SK-N-SH (cell line): ENCODE measurements at regions not wholly inside any gene's neighbourhood (a gene's known extent, or its start where the extent isn't known, plus 50 kb on each side); places are given as distances from the start of the nearest gene placed in this dataset.

Source experiments
- CTCF ChIP-seq: fragments of 200-600 bp; sonication (generic); IDR thresholded peaks from 2 replicates; pipeline ENCODE4 v1.6.1; 2017; ENCODE audit warnings: antibody characterized with exemption, mild to moderate bottlenecking, moderate library complexity
- NFIC ChIP-seq: IDR thresholded peaks from 2 replicates; pipeline ENCODE4 v1.4.0; 2012; ENCODE audit warnings: borderline replicate concordance
- RAD21 ChIP-seq: IDR thresholded peaks from 2 replicates; pipeline ENCODE4 v1.6.1; 2012; ENCODE audit warnings: mild to moderate bottlenecking, low read length
- REST ChIP-seq: IDR thresholded peaks from 2 replicates; pipeline ENCODE4 v1.6.1; 2012; ENCODE audit warnings: mild to moderate bottlenecking, low read depth, low read length, moderate library complexity
- RFX5 ChIP-seq: IDR thresholded peaks from 2 replicates; pipeline ENCODE4 v1.6.1; 2012; ENCODE audit warnings: mild to moderate bottlenecking, improper control_type of control experiment, low read length
- RXRA ChIP-seq: IDR thresholded peaks from 2 replicates; pipeline ENCODE4 v1.4.0; 2012; ENCODE audit warnings: low read depth, mild to moderate bottlenecking, borderline replicate concordance
- SMC3 ChIP-seq: IDR thresholded peaks from 2 replicates; pipeline ENCODE4 v1.6.1; 2012; ENCODE audit warnings: low read depth, low read length, improper control_type of control experiment
- USF1 ChIP-seq: IDR thresholded peaks from 2 replicates; pipeline ENCODE4 v1.4.0; 2012; ENCODE audit warnings: low read depth, borderline replicate concordance
- YY1 ChIP-seq: IDR thresholded peaks from 2 replicates; pipeline ENCODE4 v1.4.0; 2012; ENCODE audit warnings: low read depth, mild to moderate bottlenecking

GRCh38 chr13:109608059-109608458 is 178.3 kb downstream of the IRS2 start:
- TF ChIP-seq SMC3 (no peak), REST (no peak), USF1 (no peak), CTCF (no peak), RAD21 (no peak), YY1 (no peak), RFX5 (no peak), RXRA (no peak), NFIC (no peak)
